H9 (cell line): ENCODE measurements at regions not wholly inside any gene's neighbourhood (a gene's known extent, or its start where the extent isn't known, plus 50 kb on each side); places are given as distances from the start of the nearest gene placed in this dataset.

Experiments
- DNase-seq: peaks from one replicate; pipeline ENCODE4 v3.0.0-alpha.2; 2017
- H2AFZ ChIP-seq: one replicate; pipeline ENCODE4 v1.6.1; 2013; ENCODE audit warnings: mild to moderate bottlenecking, low read length, control low read depth, moderate library complexity
- H2AK5ac ChIP-seq: 2 replicates; pipeline ENCODE4 v1.6.1; 2013; ENCODE audit warnings: low read length, control low read depth, mixed read lengths; ENCODE audit not compliant: insufficient read length
- H2BK120ac ChIP-seq: one replicate; pipeline ENCODE4 v1.6.1; 2013; ENCODE audit warnings: low read depth, mild to moderate bottlenecking, low read length, control low read depth, inconsistent platforms; ENCODE audit not compliant: poor library complexity, severe bottlenecking
- H2BK12ac ChIP-seq: 2 replicates; pipeline ENCODE4 v1.6.1; 2013; ENCODE audit warnings: low read length, control low read depth, mixed read lengths, low read depth; ENCODE audit not compliant: insufficient read length
- H2BK15ac ChIP-seq: 2 replicates; pipeline ENCODE4 v1.6.1; 2013; ENCODE audit warnings: low read depth, low read length, control low read depth
- H2BK20ac ChIP-seq: one replicate; pipeline ENCODE4 v1.6.1; 2013; ENCODE audit warnings: low read depth, mild to moderate bottlenecking, low read length, control low read depth, inconsistent platforms; ENCODE audit not compliant: poor library complexity, severe bottlenecking
- H2BK5ac ChIP-seq: 2 replicates; pipeline ENCODE4 v1.6.1; 2013; ENCODE audit warnings: low read length, control low read depth, mixed read lengths; ENCODE audit not compliant: insufficient read length
- H3K14ac ChIP-seq: 2 replicates; pipeline ENCODE4 v1.6.1; 2013; ENCODE audit warnings: low read length, control low read depth; ENCODE audit not compliant: insufficient read depth
- H3K18ac ChIP-seq: 2 replicates; pipeline ENCODE4 v1.6.1; 2013; ENCODE audit warnings: low read depth, mild to moderate bottlenecking, mixed read lengths, low read length, control low read depth; ENCODE audit not compliant: insufficient read length
- H3K23ac ChIP-seq: 2 replicates; pipeline ENCODE4 v1.6.1; 2013; ENCODE audit warnings: low read length, control low read depth, mixed read lengths, low read depth; ENCODE audit not compliant: insufficient read length
- H3K23me2 ChIP-seq: 2 replicates; pipeline ENCODE4 v1.6.1; 2013; ENCODE audit warnings: low read depth, mild to moderate bottlenecking, mixed read lengths, low read length, control low read depth; ENCODE audit not compliant: insufficient read length, poor library complexity, severe bottlenecking
- H3K27ac ChIP-seq: 2 replicates; pipeline ENCODE4 v1.5.1; 2013; ENCODE audit warnings: low read length, control low read depth, mixed read lengths, low read depth; ENCODE audit not compliant: insufficient read length
- H3K27me3 ChIP-seq: 2 replicates; pipeline ENCODE4 v1.6.1; 2013; ENCODE audit warnings: low read length, control low read depth, inconsistent platforms; ENCODE audit not compliant: insufficient read depth
- H3K4ac ChIP-seq: 2 replicates; pipeline ENCODE4 v1.6.1; 2013; ENCODE audit warnings: low read depth, mild to moderate bottlenecking, control low read depth, inconsistent platforms, low read length, moderate library complexity
- H3K4me1 ChIP-seq: 2 replicates; pipeline ENCODE4 v1.6.1; 2013; ENCODE audit warnings: low read length, control low read depth, inconsistent platforms; ENCODE audit not compliant: insufficient read depth
- H3K4me2 ChIP-seq: 2 replicates; pipeline ENCODE4 v1.6.1; 2013; ENCODE audit warnings: low read length, control low read depth, mixed read lengths; ENCODE audit not compliant: insufficient read length, insufficient read depth
- H3K56ac ChIP-seq: 2 replicates; pipeline ENCODE4 v1.6.1; 2013; ENCODE audit warnings: low read depth, mild to moderate bottlenecking, mixed read lengths, low read length, control low read depth; ENCODE audit not compliant: insufficient read length
- H3K79me1 ChIP-seq: 2 replicates; pipeline ENCODE4 v1.6.1; 2013; ENCODE audit warnings: low read depth, mild to moderate bottlenecking, moderate library complexity, low read length, control low read depth, inconsistent platforms; ENCODE audit not compliant: insufficient read depth, poor library complexity, severe bottlenecking
- H3K79me2 ChIP-seq: 2 replicates; pipeline ENCODE4 v1.6.1; 2013; ENCODE audit warnings: low read length, control low read depth, inconsistent platforms; ENCODE audit not compliant: insufficient read depth
- H3K9ac ChIP-seq: 2 replicates; pipeline ENCODE4 v1.6.1; 2013; ENCODE audit warnings: low read length, control low read depth, mixed read lengths; ENCODE audit not compliant: insufficient read length; ENCODE audit errors: extremely low read depth
- H3K9me3 ChIP-seq: one replicate; pipeline ENCODE4 v1.6.1; 2013; ENCODE audit warnings: low read depth, low read length, inconsistent platforms; ENCODE audit not compliant: control insufficient read depth
- H3T11ph ChIP-seq: one replicate; pipeline ENCODE4 v1.6.1; 2013; ENCODE audit warnings: mild to moderate bottlenecking, low read length, control low read depth, inconsistent platforms
- H4K20me1 ChIP-seq: one replicate; pipeline ENCODE4 v1.6.1; 2013; ENCODE audit not compliant: control insufficient read depth, insufficient read length, insufficient read depth
- H4K5ac ChIP-seq: 2 replicates; pipeline ENCODE4 v1.6.1; 2013; ENCODE audit warnings: low read depth, mild to moderate bottlenecking, mixed read lengths, low read length, control low read depth; ENCODE audit not compliant: insufficient read length
- H4K8ac ChIP-seq: replicated peaks from 2 replicates; pipeline ENCODE4 v1.6.1; 2013; ENCODE audit warnings: low read length, control low read depth, mixed read lengths, low read depth; ENCODE audit not compliant: insufficient read length
- H4K91ac ChIP-seq: 2 replicates; pipeline ENCODE4 v1.6.1; 2013; ENCODE audit warnings: low read depth, mild to moderate bottlenecking, moderate library complexity, mixed read lengths, low read length, control low read depth; ENCODE audit not compliant: insufficient read length
- H3K27ac Mint-ChIP-seq, 3 experiments: 2 replicates in 2 of 3; 3 replicates in 1 of 3; pipeline ENCODE4 v1.8.0; 2020 to 2021; ENCODE audit warnings: mixed read lengths in 3 of 3, mild to moderate bottlenecking in 1 of 3, moderate library complexity in 1 of 3
- H3K27me3 Mint-ChIP-seq: 2 replicates; pipeline ENCODE4 v1.8.0; 2021; ENCODE audit warnings: low read depth, mild to moderate bottlenecking, moderate library complexity, mixed read lengths
- H3K36me3 Mint-ChIP-seq, 3 experiments: 2 replicates in 2 of 3; 3 replicates in 1 of 3; pipeline ENCODE4 v1.8.0; 2020 to 2021; ENCODE audit warnings: low read depth in 3 of 3, mixed read lengths in 3 of 3; ENCODE audit not compliant: insufficient read depth in 1 of 3
- H3K4me1 Mint-ChIP-seq, 2 experiments: 2 replicates each; pipeline ENCODE4 v1.8.0; 2020; ENCODE audit warnings: mixed read lengths in 2 of 2
- H3K4me3 Mint-ChIP-seq, 2 experiments: 2 replicates in 1 of 2; 3 replicates in 1 of 2; pipeline ENCODE4 v1.8.0; 2020 to 2021; ENCODE audit warnings: mild to moderate bottlenecking in 2 of 2, mixed read lengths in 2 of 2, moderate library complexity in 1 of 2
- H3K9me3 Mint-ChIP-seq, 2 experiments: 2 replicates in 1 of 2; 3 replicates in 1 of 2; pipeline ENCODE4 v1.8.0; 2020; ENCODE audit warnings: mild to moderate bottlenecking in 2 of 2, mixed read lengths in 2 of 2, moderate library complexity in 1 of 2
- WGBS: extraction: QIAGEN DNeasy Blood & Tissue Kit; methylation state at CpG from one replicate; pipeline ENCODE4 v1.1.7; 2013; ENCODE audit warnings: missing lambda C conversion rate, low lambda C conversion rate, mixed read lengths; ENCODE audit not compliant: insufficient read length; ENCODE audit errors: extremely low coverage; 5-methylcytosine and 5-hydroxymethylcytosine counted together
- TF ChIP-seq, protein P1 (sequence below): fragments of 200-600 bp; sonication (generic); conservative IDR thresholded peaks from 3 replicates; pipeline ENCODE4 v1.8.0; 2021; ENCODE audit warnings: antibody characterized with exemption, mild to moderate bottlenecking

DNA sequence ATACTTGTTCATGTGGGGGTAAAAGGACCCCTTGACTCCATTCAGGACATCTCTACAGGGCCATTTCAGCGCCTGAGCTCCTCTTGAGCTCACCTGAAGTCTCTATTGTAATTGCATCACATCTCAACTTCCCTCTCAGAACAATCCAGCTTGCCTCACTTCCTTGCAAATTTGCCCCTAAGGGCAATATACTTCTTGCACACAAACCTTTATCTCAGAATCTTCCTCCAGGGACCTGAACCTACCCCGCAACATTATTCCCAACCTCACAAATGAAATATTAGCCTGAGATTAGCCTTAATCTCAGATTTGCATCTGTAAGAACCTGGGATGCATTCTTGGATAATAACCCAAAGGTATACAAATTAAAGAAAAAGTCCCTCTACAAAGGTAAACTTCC, 159.2 kb downstream of the DRD1 start:
- Histone ChIP-seq H3K4ac (no peak overlapping the region), H3K4me1 (no peaks in the 10 kb centered on the region), H3K79me1 (no peaks in the 10 kb centered on the region), H3K27me3 (no peaks in the 10 kb centered on the region), H3T11ph (no peak overlapping the region), H4K91ac (no peak overlapping the region), H2BK5ac (no peak overlapping the region), H3K79me2 (no peaks in the 10 kb centered on the region), H2BK12ac (no peak overlapping the region), H3K9me3 (no peaks in the 10 kb centered on the region), H3K23ac (no peak overlapping the region), H3K9ac (no peak overlapping the region), H2AFZ (no peak overlapping the region), H3K23me2 (no peaks in the 10 kb centered on the region), H2BK15ac (no peak overlapping the region), H3K14ac (no peak overlapping the region), H4K8ac (no peak overlapping the region), H2BK120ac (no peak overlapping the region), H3K27ac (no peak overlapping the region), H3K18ac (no peak overlapping the region), H3K56ac (no peak overlapping the region), H4K20me1 (no peaks in the 10 kb centered on the region), H2AK5ac (no peak overlapping the region), H3K4me2 (no peak overlapping the region), H2BK20ac (no peak overlapping the region), H4K5ac (no peak overlapping the region)
- DNase-seq: no peak
- Mint-ChIP-seq H3K4me3 (no peak overlapping the region), H3K36me3 (peaks cover 0 to 2% (median 0%) of the 10 kb centered on the region in 3 experiments; a peak in 1 of 7 replicates), H3K9me3 (no peaks in the 10 kb centered on the region; a peak in 1 of 5 replicates), H3K27me3 (peaks cover 9% of the 10 kb centered on the region), H3K4me1 (no peaks in the 10 kb centered on the region), H3K27ac (no peak overlapping the region)
- no CpG with 5 or more reads among the region's 2 CpGs for WGBS
- TF ChIP-seq, protein P1, sequence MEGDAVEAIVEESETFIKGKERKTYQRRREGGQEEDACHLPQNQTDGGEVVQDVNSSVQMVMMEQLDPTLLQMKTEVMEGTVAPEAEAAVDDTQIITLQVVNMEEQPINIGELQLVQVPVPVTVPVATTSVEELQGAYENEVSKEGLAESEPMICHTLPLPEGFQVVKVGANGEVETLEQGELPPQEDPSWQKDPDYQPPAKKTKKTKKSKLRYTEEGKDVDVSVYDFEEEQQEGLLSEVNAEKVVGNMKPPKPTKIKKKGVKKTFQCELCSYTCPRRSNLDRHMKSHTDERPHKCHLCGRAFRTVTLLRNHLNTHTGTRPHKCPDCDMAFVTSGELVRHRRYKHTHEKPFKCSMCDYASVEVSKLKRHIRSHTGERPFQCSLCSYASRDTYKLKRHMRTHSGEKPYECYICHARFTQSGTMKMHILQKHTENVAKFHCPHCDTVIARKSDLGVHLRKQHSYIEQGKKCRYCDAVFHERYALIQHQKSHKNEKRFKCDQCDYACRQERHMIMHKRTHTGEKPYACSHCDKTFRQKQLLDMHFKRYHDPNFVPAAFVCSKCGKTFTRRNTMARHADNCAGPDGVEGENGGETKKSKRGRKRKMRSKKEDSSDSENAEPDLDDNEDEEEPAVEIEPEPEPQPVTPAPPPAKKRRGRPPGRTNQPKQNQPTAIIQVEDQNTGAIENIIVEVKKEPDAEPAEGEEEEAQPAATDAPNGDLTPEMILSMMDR: no peak
